Adrenal gland (tissue), 9 donors: ENCODE measurements at regions not wholly inside any gene's neighbourhood (a gene's known extent, or its start where the extent isn't known, plus 50 kb on each side); places are given as distances from the start of the nearest gene placed in this dataset.
"Not testable (repeated sequence)": the region's sequence is repeated elsewhere in the genome, so short reads cannot be mapped to it uniquely, and the experiment has no call there.

ENCODE experiments used
- DNase-seq, 7 donors: peaks; one replicate each; pipeline ENCODE4 v3.0.0-alpha.2; 2019 to 2020
- H3K27ac ChIP-seq, 5 donors: fragments of 200-600 bp; sonication (generic) in 4 of 5; 1 replicate in 3 of 5; 2 replicates in 2 of 5; pipeline versions ENCODE4 v1.5.1 to v1.8.0; 2016 to 2020; ENCODE audit warnings: mild to moderate bottlenecking in 1 of 5
- H3K27me3 ChIP-seq: fragments of 200-600 bp; 2 replicates; pipeline ENCODE4 v1.8.0; 2021
- H3K36me3 ChIP-seq, 2 donors: fragments of 200-600 bp; replicated peaks in 1 of 2; 1 replicate in 1 of 2; 2 replicates in 1 of 2; pipeline versions ENCODE4 v1.5.1 to v1.8.0; 2018 to 2022
- H3K4me1 ChIP-seq, 2 donors: fragments of 200-600 bp; replicated peaks in 1 of 2; 1 replicate in 1 of 2; 2 replicates in 1 of 2; pipeline versions ENCODE4 v1.5.1 to v1.8.0; 2018 to 2021
- H3K4me3 ChIP-seq, 4 donors: fragments of 200-600 bp; sonication (generic) in 3 of 4; one replicate each; pipeline ENCODE4 v1.5.1; 2016 to 2018
- H3K9me3 ChIP-seq, 3 donors: fragments of 200-600 bp; sonication (generic) in 1 of 3; replicated peaks in 1 of 3; 1 replicate in 2 of 3; 2 replicates in 1 of 3; pipeline versions ENCODE4 v1.5.1 to v1.8.0; 2016 to 2021
- CTCF ChIP-seq, 6 experiments: fragments of 450-650 bp in 4 of 6; fragments of 200-600 bp in 2 of 6; sonication (generic) in 1 of 6; IDR thresholded peaks; 1 replicate in 5 of 6; 2 replicates in 1 of 6; pipeline versions ENCODE4 v1.5.1 to v1.8.0; 2016 to 2021; ENCODE audit warnings: antibody characterized with exemption in 6 of 6, mild to moderate bottlenecking in 2 of 6, moderate library complexity in 1 of 6
- POLR2A ChIP-seq, 2 donors: fragments of 450-650 bp; IDR thresholded peaks; one replicate each; pipeline ENCODE4 v1.6.1; 2017; ENCODE audit warnings: antibody characterized with exemption in 2 of 2, mild to moderate bottlenecking in 2 of 2, moderate library complexity in 1 of 2
- WGBS, 4 donors: extraction: QIAGEN DNeasy Blood & Tissue Kit in 2 of 4; methylation state at CpG; one replicate each; pipeline versions ENCODE4 v1.1.5 to v1.1.7; 2013 to 2017; 5-methylcytosine and 5-hydroxymethylcytosine counted together
- intact Hi-C, 2 donors: fragments of 100-400 bp; cut with DNase I; formaldehyde crosslinking; loops; one replicate each; pipeline versions ENCODE4 v1.14.1 to v1.15.0; 2022 to 2023
- donor health status: healthy with polysubstance abuse.
- donor health status: Bipolar disorder and iron deficiency.
- donor health status: DM: yes; HTN: yes; CAD: no.
- donor health status: DM: no; HTN: no; CAD: no.
- donor health status: DM: no; HTN: no; CAD: no.

GRCh38 chr9:31183866-31184265, 1200.6 kb upstream of the ACO1 start:
- TF ChIP-seq POLR2A (IDR thresholded peaks at IDR 0.05) (no peak), CTCF (IDR thresholded peaks at IDR 0.05) (no peak)
- Histone ChIP-seq H3K4me3 (no peak overlapping the region), H3K27ac (no peak overlapping the region), H3K9me3 (no peaks in the 10 kb centered on the region), H3K4me1 (no peaks in the 10 kb centered on the region), H3K36me3 (no peaks in the 10 kb centered on the region), H3K27me3 (no peaks in the 10 kb centered on the region)
- no peak for DNase-seq
- intact Hi-C loops, result no loop called here
- WGBS, 4 donors, result 86 to 88% (median 86%) methylated on average over 2 of the region's 2 CpGs

GRCh38 chr9:31185831-31186230, 1198.6 kb upstream of the ACO1 start:
- no peaks in the 10 kb centered on the region for H3K36me3 ChIP-seq
- H3K27me3 ChIP-seq, result no peaks in the 10 kb centered on the region
- no peak overlapping the region for H3K4me3 ChIP-seq
- no peak overlapping the region for H3K27ac ChIP-seq
- no peak for DNase-seq
- TF ChIP-seq POLR2A (IDR thresholded peaks at IDR 0.05), result no peak
- no peak for TF ChIP-seq CTCF (IDR thresholded peaks at IDR 0.05)
- intact Hi-C loops, result no loop called here
- no peaks in the 10 kb centered on the region for H3K9me3 ChIP-seq
- no peaks in the 10 kb centered on the region for H3K4me1 ChIP-seq

GRCh38 chr9:31188496-31188895, 1195.9 kb upstream of the ACO1 start:
- Histone ChIP-seq H3K9me3 (no peaks in the 10 kb centered on the region), H3K27ac (no peak overlapping the region), H3K4me1 (no peaks in the 10 kb centered on the region), H3K27me3 (no peaks in the 10 kb centered on the region), H3K4me3 (no peak overlapping the region), H3K36me3 (no peaks in the 10 kb centered on the region)
- intact Hi-C loops, result no loop called here
- no peak for TF ChIP-seq POLR2A (IDR thresholded peaks at IDR 0.05)
- no peak for DNase-seq
- WGBS, 4 donors, result 28 to 48% (median 36%) methylated on average over 1 of the region's 1 CpG

GRCh38 chr9:31210978-31211570, 1173.4 kb upstream of the ACO1 start:
- Histone ChIP-seq H3K36me3 (no peaks in the 10 kb centered on the region), H3K27me3 (no peaks in the 10 kb centered on the region), H3K4me1 (no peaks in the 10 kb centered on the region), H3K9me3 (no peaks in the 10 kb centered on the region), H3K27ac (no peak overlapping the region), H3K4me3 (no peak overlapping the region)
- WGBS, 4 donors, result 70 to 82% (median 76%) methylated on average over 9 of the region's 9 CpGs
- DNase-seq, result peak in 1 of 7 donors; percentile 2
- intact Hi-C loops, result no loop called here
- no peak for TF ChIP-seq POLR2A (IDR thresholded peaks at IDR 0.05)
- no peak for TF ChIP-seq CTCF (IDR thresholded peaks at IDR 0.05)

GRCh38 chr9:31229976-31230375, 1154.5 kb upstream of the ACO1 start:
- DNase-seq, H3K27me3 ChIP-seq, H3K4me3 ChIP-seq, H3K27ac ChIP-seq, intact Hi-C loops, H3K9me3 ChIP-seq, H3K4me1 ChIP-seq, H3K36me3 ChIP-seq: not testable (repeated sequence)
- WGBS, 4 donors, result 60 to 83% (median 73%) methylated on average over 2 to 4 of the region's 4 CpGs
